ENCODE measurements at regions not wholly inside any gene's neighbourhood (a gene's known extent, or its start where the extent isn't known, plus 50 kb on each side); places are given as distances from the start of the nearest gene placed in this dataset.

DNA sequence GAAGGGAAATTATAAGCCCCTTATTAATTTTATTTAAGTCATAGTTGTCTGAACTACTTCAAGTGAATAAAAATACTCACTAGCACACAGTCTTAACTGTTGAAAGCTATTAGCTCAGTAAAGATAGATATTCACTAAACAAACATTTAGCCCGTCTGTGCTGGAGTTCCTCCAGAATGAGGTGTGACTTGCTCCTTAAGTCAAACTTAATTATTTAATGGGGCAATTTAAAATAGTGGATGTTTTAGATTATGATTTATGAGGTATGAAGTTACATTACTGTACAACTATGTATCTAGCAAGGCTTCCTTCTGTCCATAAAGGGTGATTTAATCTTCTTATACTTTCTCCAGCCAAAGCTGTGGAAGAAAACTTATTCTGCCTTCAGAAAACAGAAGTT, 414.0 kb upstream of the FLRT2 start:
- intact Hi-C loops (cut with micrococcal nuclease), result no loop called here
- Mint-ChIP-seq H3K27ac (no peak overlapping the region), H3K27me3 (ENCODE audit: low read depth) (no peaks in the 10 kb centered on the region), H3K4me1 (ENCODE audit: low read depth) (no peaks in the 10 kb centered on the region), H3K9me3 (peaks cover 25% of the 10 kb centered on the region), H3K4me3 (no peak overlapping the region), H3K36me3 (ENCODE audit: low read depth) (no peaks in the 10 kb centered on the region)
- DNase-seq, result no peak
- CTCF ChIA-PET, result no interaction called here

DNA sequence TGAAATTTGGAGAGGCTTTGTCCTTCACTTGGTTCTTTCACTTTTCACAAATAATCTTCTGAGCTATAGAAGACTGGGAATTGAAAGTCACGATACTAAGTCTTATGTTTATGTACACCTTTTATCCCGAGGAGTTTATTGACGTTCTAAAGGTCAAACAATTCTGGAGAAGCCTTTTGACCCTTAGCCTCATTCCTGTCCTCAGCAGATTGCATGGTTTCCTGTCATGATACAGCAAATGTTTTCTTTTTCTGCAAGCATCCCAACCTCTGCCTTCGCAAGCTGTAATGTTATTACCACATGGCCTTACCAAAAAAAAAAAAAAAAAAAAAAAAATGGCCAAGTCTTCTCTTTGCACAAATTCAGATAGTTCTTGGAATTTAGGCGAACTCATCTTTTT, 411.7 kb upstream of the FLRT2 start:
- CTCF ChIA-PET, result no interaction called here
- Mint-ChIP-seq H3K9me3 (peaks cover 21% of the 10 kb centered on the region), H3K4me3 (no peak overlapping the region), H3K27ac (no peak overlapping the region), H3K27me3 (ENCODE audit: low read depth) (no peaks in the 10 kb centered on the region), H3K36me3 (ENCODE audit: low read depth) (no peaks in the 10 kb centered on the region), H3K4me1 (ENCODE audit: low read depth) (no peaks in the 10 kb centered on the region)
- no peak for DNase-seq
- intact Hi-C loops (cut with micrococcal nuclease), result no loop called here

DNA sequence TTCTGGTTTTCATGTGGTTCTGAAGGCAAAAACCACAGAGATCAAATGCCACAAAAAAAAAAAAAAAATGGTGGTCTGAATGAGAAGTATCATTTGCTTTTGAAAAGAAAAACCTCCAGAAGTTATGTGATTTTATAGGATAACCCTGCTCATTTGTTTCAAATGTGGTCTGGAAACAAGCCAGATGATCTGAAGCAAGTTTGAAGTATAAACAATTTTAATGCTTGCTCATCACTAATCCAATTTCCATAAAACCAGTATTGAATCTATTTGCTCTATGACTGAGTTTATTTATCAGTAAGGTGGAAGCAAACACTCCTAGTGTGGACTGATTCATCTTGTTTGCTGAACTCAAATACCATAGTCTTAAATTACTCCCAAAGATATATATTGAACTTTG, 407.3 kb upstream of the FLRT2 start:
- peaks cover 14% of the 10 kb centered on the region for H3K9me3 Mint-ChIP-seq
- H3K27ac Mint-ChIP-seq, result no peak overlapping the region
- H3K4me3 Mint-ChIP-seq, result no peak overlapping the region
- no peaks in the 10 kb centered on the region for H3K4me1 Mint-ChIP-seq (ENCODE audit: low read depth)
- intact Hi-C loops (cut with micrococcal nuclease), result no loop called here
- no peaks in the 10 kb centered on the region for H3K36me3 Mint-ChIP-seq (ENCODE audit: low read depth)
- H3K27me3 Mint-ChIP-seq (ENCODE audit: low read depth), result no peaks in the 10 kb centered on the region
- DNase-seq, result no peak
- CTCF ChIA-PET, result no interaction called here

DNA sequence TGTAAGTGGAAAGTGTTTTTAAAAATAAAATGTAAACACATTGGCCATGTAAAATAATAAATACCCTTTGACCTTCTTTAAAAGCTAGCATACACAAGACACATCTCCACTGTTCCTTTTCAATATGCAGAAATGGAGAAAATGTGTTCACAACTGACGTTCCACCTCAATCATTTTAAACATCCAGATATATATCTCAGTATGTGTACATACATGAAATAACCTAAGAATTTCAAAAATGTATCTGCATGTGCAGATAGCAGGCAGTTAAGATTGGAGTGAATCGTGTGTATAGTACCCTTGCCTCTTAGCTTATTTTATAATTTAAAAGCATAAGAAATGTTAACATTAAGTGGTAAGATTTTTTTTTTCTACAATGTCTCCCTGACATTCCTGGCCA, 406.2 kb upstream of the FLRT2 start:
- Mint-ChIP-seq H3K9me3 (peaks cover 12% of the 10 kb centered on the region), H3K4me3 (no peak overlapping the region), H3K4me1 (ENCODE audit: low read depth) (no peaks in the 10 kb centered on the region), H3K27me3 (ENCODE audit: low read depth) (no peaks in the 10 kb centered on the region), H3K36me3 (ENCODE audit: low read depth) (no peaks in the 10 kb centered on the region), H3K27ac (no peak overlapping the region)
- DNase-seq, result no peak
- CTCF ChIA-PET, result no interaction called here
- intact Hi-C loops (cut with micrococcal nuclease), result no loop called here

DNA sequence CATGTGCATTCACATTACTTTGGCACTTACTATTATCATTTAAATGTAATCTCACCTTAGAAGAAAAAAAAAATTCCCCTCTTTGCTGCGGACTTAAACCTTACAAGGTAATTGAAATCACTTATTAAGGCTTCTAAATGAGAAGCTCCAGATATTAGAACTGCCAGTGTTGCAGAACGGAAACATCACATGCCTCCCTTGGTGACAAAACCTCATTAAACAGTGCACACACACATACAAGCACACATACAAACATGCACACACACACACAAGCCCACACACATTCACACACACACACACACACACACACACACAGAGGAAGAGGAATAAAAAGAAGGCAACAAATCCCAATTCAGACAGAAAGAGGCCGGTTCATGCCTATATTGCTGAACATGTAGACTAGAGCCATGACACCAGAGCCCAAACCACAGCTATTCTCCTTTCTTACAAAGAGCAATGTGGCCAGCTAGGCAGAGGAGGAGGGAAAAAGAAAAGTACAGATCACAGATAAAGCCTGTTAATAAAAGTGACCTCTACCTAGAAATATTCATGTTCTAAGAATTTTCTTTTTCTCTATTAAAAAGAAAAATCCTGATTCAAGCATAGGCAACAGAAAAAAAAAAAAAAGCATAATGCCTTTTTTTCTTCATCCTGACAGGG, 405.2 kb upstream of the FLRT2 start:
- Mint-ChIP-seq H3K9me3 (peaks cover 8% of the 10 kb centered on the region), H3K36me3 (ENCODE audit: low read depth) (no peaks in the 10 kb centered on the region), H3K27me3 (ENCODE audit: low read depth) (no peaks in the 10 kb centered on the region), H3K4me1 (ENCODE audit: low read depth) (no peaks in the 10 kb centered on the region), H3K4me3 (no peak overlapping the region), H3K27ac (no peak overlapping the region)
- no peak for DNase-seq
- intact Hi-C loops (cut with micrococcal nuclease), result no loop called here
- CTCF ChIA-PET, result interaction anchor here (0.7 kb wide), 1 partner anchor 1378 kb away, joined by 3 read pairs; no protein-coding TSS in a partner anchor

DNA sequence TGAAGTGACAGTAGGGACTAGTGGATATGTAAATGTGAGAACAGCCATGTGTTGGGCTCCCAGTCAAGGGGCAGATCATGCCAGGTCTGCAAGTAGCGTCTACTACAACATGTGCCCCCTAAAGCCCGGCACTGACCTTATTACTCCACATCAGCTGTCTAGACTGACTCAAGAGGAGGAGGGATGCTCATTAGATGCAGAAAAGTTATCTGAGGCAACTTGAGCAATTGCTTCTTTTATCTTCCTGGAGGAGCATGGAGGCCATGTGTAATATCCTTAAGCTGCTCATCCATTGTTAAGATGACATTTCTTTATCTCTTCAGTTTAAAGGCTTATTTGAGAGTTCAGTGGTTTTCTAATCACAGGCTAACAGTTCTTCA, 404.7 kb upstream of the FLRT2 start:
- no peaks in the 10 kb centered on the region for H3K4me1 Mint-ChIP-seq (ENCODE audit: low read depth)
- CTCF ChIA-PET, result interaction anchor here (0.7 kb wide), 1 partner anchor 1379 kb away, joined by 3 read pairs; no protein-coding TSS in a partner anchor
- no peak overlapping the region for H3K4me3 Mint-ChIP-seq
- H3K9me3 Mint-ChIP-seq, result peaks cover 6% of the 10 kb centered on the region
- no peak overlapping the region for H3K27ac Mint-ChIP-seq
- no peaks in the 10 kb centered on the region for H3K36me3 Mint-ChIP-seq (ENCODE audit: low read depth)
- no peaks in the 10 kb centered on the region for H3K27me3 Mint-ChIP-seq (ENCODE audit: low read depth)
- DNase-seq, result no peak
- intact Hi-C loops (cut with micrococcal nuclease), result no loop called here

DNA sequence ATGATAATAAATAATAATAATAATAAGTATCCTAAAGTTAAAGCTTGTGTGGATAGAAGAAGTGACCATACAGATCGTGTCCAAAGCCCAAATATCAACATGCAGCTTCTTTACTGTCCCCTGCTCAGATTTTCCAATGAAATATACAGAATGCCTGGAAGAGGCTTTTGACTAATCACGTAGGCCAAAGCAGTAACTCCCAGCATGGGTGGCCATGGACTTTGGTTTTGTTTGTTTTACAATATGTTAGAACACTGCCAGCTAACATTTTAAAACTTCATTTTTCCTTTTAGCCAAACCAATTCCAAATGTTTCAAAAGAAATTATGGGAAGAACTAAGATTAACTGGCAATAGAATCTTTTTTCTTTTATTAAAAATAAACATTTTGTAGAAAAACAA, 400.0 kb upstream of the FLRT2 start:
- intact Hi-C loops (cut with micrococcal nuclease), result no loop called here
- H3K4me1 Mint-ChIP-seq (ENCODE audit: low read depth), result no peaks in the 10 kb centered on the region
- H3K36me3 Mint-ChIP-seq (ENCODE audit: low read depth), result no peaks in the 10 kb centered on the region
- no peak for DNase-seq
- CTCF ChIA-PET, result interaction anchor here (0.7 kb wide), 1 partner anchor 1177 kb away, joined by 3 read pairs; no protein-coding TSS in a partner anchor
- H3K9me3 Mint-ChIP-seq, result peaks cover 4% of the 10 kb centered on the region
- no peaks in the 10 kb centered on the region for H3K27me3 Mint-ChIP-seq (ENCODE audit: low read depth)
- no peak overlapping the region for H3K4me3 Mint-ChIP-seq
- H3K27ac Mint-ChIP-seq, result no peak overlapping the region

DNA sequence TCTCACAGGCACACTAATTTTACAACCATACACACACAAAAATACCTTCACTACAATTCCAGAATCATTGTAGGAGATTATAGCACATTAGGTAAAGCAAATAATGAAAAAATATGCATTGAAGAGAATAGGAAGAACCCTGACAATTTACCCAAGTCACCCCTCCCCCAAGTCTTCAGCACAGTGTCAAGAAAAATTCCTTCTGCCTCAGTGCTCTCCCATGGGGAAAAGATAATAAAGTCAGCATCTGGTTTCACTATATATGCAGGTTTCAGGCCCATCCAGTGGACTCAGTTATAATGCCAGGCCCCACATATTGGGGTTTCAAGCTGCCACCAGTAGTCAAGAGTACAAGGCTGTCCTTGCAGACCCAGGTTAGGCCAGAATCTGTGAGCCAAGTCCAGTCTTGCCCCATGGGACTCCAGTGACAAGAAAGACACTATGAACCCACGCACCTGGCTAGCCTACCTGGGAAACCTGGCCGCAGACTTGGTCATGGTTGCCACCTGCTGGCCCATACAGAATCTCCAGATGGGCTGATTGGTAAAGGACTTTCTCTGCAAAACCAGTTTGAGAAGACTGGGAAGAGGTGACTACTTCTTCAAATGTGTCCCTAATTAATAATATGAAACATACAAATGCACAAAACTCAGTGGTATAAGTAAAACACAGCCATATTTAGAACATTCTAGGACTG, 398.6 kb upstream of the FLRT2 start:
- peaks cover 6% of the 10 kb centered on the region for H3K9me3 Mint-ChIP-seq
- no peaks in the 10 kb centered on the region for H3K27me3 Mint-ChIP-seq (ENCODE audit: low read depth)
- H3K4me3 Mint-ChIP-seq, result no peak overlapping the region
- CTCF ChIA-PET, result no interaction called here
- no peaks in the 10 kb centered on the region for H3K4me1 Mint-ChIP-seq (ENCODE audit: low read depth)
- H3K27ac Mint-ChIP-seq, result no peak overlapping the region
- intact Hi-C loops (cut with micrococcal nuclease), result no loop called here
- H3K36me3 Mint-ChIP-seq (ENCODE audit: low read depth), result no peaks in the 10 kb centered on the region
- no peak for DNase-seq

DNA sequence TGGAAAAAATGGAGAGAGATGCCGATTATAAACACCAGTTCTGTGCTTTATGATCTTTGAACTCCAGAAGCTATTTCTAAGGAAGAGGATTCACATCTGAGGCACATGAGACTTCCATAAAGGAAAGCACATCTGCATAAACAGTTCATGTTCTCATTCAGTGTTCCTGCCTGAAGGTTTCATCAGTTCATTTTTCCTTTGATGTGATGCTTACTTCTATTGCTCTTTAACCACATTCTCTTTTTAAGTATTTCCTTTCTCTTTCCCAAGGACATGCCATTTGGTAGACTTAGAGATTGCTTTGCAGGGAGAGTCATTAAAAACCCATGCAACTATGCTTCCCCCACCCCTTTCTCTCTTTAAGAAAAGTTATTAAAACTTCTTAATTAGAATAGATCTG, 387.0 kb upstream of the FLRT2 start:
- DNase-seq, result no peak
- CTCF ChIA-PET, result no interaction called here
- Mint-ChIP-seq H3K9me3 (peaks cover 3% of the 10 kb centered on the region), H3K36me3 (ENCODE audit: low read depth) (no peaks in the 10 kb centered on the region), H3K4me1 (ENCODE audit: low read depth) (no peaks in the 10 kb centered on the region), H3K27me3 (ENCODE audit: low read depth) (no peaks in the 10 kb centered on the region), H3K27ac (no peak overlapping the region), H3K4me3 (no peak overlapping the region)
- intact Hi-C loops (cut with micrococcal nuclease), result no loop called here

DNA sequence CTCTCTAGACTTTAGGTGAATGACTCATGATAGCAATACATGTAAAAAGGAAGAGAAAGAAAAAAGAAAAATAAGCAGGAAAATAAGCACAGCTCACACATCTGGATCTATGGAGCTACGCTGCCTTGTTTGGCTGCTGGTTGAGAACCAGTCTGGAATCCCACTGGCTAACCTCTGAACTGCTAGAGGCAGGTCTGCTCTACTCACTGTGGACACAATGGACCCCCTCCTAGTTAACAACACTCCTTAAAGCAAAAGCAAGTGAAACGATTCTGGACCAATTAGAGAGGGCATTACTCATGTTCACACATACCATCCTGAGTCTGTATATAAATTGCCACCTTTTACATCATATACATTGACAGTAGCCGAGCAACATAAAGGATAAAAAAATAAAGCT, 383.2 kb upstream of the FLRT2 start:
- Mint-ChIP-seq H3K27me3 (ENCODE audit: low read depth) (no peaks in the 10 kb centered on the region), H3K9me3 (no peaks in the 10 kb centered on the region), H3K4me1 (ENCODE audit: low read depth) (no peaks in the 10 kb centered on the region), H3K27ac (no peak overlapping the region), H3K4me3 (no peak overlapping the region), H3K36me3 (ENCODE audit: low read depth) (no peaks in the 10 kb centered on the region)
- CTCF ChIA-PET, result no interaction called here
- DNase-seq, result no peak
- intact Hi-C loops (cut with micrococcal nuclease), result no loop called here

DNA sequence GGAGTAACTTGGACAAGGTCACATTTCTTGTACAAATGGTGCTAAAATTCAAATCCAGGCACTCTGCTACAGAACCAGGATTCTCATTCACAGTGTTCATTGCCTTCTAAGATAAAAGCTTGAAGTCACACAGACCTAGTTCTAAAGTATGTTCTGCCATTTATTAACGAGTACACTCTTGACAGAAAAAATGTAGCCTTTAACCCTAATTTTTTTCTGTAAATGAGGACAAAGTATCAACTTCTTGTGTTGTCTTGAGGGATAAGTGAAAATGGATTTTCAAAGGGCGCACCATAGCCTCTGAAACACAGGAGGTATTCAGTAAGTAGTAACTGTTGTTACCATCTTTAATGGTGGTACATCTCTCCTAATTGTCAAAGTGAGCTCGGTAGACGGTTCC, 379.8 kb upstream of the FLRT2 start:
- Mint-ChIP-seq H3K4me1 (ENCODE audit: low read depth) (no peaks in the 10 kb centered on the region), H3K9me3 (no peaks in the 10 kb centered on the region), H3K27ac (no peak overlapping the region), H3K36me3 (ENCODE audit: low read depth) (no peaks in the 10 kb centered on the region), H3K27me3 (ENCODE audit: low read depth) (no peaks in the 10 kb centered on the region), H3K4me3 (no peak overlapping the region)
- intact Hi-C loops (cut with micrococcal nuclease), result no loop called here
- CTCF ChIA-PET, result no interaction called here
- DNase-seq, result no peak

DNA sequence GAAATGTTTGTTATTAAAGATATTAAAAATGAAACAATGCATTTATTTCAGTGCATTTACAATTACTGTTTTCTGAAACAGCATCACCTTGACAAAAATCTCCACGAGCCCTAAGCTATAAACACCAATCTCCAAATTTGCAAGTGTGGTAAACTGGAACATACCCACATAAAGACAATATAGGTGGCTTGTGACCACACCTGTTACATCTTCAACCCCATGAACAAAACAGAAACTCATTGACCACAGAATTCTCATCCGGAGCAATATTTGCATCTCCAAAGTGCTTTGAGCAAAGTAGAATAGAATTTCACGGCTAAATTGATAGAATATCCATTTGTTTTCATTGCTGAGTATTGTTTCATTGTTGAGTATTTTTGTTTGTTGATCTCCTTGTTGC, 375.2 kb upstream of the FLRT2 start:
- intact Hi-C loops (cut with micrococcal nuclease), result no loop called here
- H3K36me3 Mint-ChIP-seq (ENCODE audit: low read depth), result no peaks in the 10 kb centered on the region
- H3K27me3 Mint-ChIP-seq (ENCODE audit: low read depth), result no peaks in the 10 kb centered on the region
- no peak overlapping the region for H3K4me3 Mint-ChIP-seq
- CTCF ChIA-PET, result interaction anchor here (0.6 kb wide), 1 partner anchor 831 kb away, joined by 3 read pairs; no protein-coding TSS in a partner anchor
- peaks cover 6% of the 10 kb centered on the region for H3K9me3 Mint-ChIP-seq
- no peaks in the 10 kb centered on the region for H3K4me1 Mint-ChIP-seq (ENCODE audit: low read depth)
- no peak overlapping the region for H3K27ac Mint-ChIP-seq
- no peak for DNase-seq

DNA sequence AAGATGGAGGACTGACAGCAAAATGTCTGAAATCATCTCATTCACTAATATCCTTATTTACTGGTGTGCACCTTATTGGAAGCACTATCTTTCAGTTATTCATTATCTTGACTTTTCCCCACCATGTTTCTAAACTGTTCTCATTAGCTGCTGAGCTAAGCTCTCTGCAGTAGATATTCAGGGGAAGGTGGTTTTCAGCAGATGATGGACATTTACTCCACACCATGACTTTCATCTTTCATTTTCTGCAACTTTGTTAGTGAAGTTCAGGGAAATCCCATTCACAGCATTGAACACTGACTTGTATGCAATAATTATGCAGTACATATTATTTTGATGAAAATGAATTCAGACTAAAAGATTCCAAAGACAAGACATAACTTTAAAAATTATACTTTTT, 373.6 kb upstream of the FLRT2 start:
- no peak overlapping the region for H3K27ac Mint-ChIP-seq
- H3K9me3 Mint-ChIP-seq, result peaks cover 6% of the 10 kb centered on the region
- intact Hi-C loops (cut with micrococcal nuclease), result no loop called here
- no peaks in the 10 kb centered on the region for H3K27me3 Mint-ChIP-seq (ENCODE audit: low read depth)
- H3K36me3 Mint-ChIP-seq (ENCODE audit: low read depth), result no peaks in the 10 kb centered on the region
- CTCF ChIA-PET, result no interaction called here
- DNase-seq, result no peak
- no peak overlapping the region for H3K4me3 Mint-ChIP-seq
- no peaks in the 10 kb centered on the region for H3K4me1 Mint-ChIP-seq (ENCODE audit: low read depth)

Data from activated naive CD4-positive, alpha-beta T cell treated with anti-CD3 and anti-CD28 coated beads for 36 hours (primary cell).